Mesodermal cell (in vitro differentiated cells): ENCODE measurements at regions not wholly inside any gene's neighbourhood (a gene's known extent, or its start where the extent isn't known, plus 50 kb on each side); places are given as distances from the start of the nearest gene placed in this dataset.

Experiments used
- H3K27ac ChIP-seq: 2 replicates; pipeline ENCODE4 v1.7.0; 2013; ENCODE audit warnings: mild to moderate bottlenecking, low read depth, low read length, moderate library complexity; ENCODE audit not compliant: severe bottlenecking
- H3K36me3 ChIP-seq: 2 replicates; pipeline ENCODE4 v1.7.1; 2013; ENCODE audit warnings: mild to moderate bottlenecking, low read length, moderate library complexity; ENCODE audit not compliant: control insufficient read depth, insufficient read depth
- H3K4me1 ChIP-seq: one replicate; pipeline ENCODE4 v1.7.1; 2013; ENCODE audit warnings: mild to moderate bottlenecking, low read length; ENCODE audit not compliant: insufficient read depth, control insufficient read depth, poor library complexity, severe bottlenecking
- H3K4me3 ChIP-seq: 2 replicates; pipeline ENCODE4 v1.7.0; 2013; ENCODE audit warnings: low read length, control low read depth, mild to moderate bottlenecking; ENCODE audit not compliant: insufficient read depth, poor library complexity, severe bottlenecking; ENCODE audit errors: extremely low read depth
- H3K9me3 ChIP-seq: 2 replicates; pipeline ENCODE4 v1.7.1; 2013; ENCODE audit warnings: mild to moderate bottlenecking, low read length, moderate library complexity; ENCODE audit not compliant: control insufficient read depth
- WGBS, 2 experiments: methylation state at CpG; one replicate each; pipeline ENCODE4 v1.1.5; 2013; ENCODE audit warnings: missing lambda C conversion rate in 2 of 2; ENCODE audit not compliant: insufficient coverage in 2 of 2; 5-methylcytosine and 5-hydroxymethylcytosine counted together

DNA sequence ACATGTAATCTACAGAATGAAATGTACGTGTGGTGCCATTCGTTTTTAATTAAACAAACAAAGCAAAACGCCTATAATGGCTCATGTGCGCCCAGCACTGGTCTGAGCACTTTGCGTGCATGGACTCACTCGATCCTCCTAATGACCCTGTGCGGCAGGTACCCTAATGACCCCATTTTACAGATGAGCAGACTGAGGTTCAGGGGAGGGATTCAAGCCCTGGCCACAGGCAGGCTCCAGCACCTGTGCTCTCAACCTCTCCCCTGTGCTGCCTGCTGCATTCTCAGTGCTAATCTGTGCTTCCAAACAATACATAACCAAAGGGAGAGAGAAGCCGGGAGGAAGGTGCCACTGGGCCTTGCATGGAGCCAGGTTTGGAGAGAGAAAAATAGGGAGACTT lies 124.2 kb upstream of the ZBTB40 start:
- H3K4me3 ChIP-seq: no peak overlapping the region
- no peaks in the 10 kb centered on the region for H3K36me3 ChIP-seq
- peaks cover 11% of the 10 kb centered on the region for H3K4me1 ChIP-seq
- 94 to 96% methylated on average over 6 to 7 of the region's 8 CpGs for WGBS, 2 experiments
- H3K27ac ChIP-seq: no peak overlapping the region
- no peaks in the 10 kb centered on the region for H3K9me3 ChIP-seq

DNA sequence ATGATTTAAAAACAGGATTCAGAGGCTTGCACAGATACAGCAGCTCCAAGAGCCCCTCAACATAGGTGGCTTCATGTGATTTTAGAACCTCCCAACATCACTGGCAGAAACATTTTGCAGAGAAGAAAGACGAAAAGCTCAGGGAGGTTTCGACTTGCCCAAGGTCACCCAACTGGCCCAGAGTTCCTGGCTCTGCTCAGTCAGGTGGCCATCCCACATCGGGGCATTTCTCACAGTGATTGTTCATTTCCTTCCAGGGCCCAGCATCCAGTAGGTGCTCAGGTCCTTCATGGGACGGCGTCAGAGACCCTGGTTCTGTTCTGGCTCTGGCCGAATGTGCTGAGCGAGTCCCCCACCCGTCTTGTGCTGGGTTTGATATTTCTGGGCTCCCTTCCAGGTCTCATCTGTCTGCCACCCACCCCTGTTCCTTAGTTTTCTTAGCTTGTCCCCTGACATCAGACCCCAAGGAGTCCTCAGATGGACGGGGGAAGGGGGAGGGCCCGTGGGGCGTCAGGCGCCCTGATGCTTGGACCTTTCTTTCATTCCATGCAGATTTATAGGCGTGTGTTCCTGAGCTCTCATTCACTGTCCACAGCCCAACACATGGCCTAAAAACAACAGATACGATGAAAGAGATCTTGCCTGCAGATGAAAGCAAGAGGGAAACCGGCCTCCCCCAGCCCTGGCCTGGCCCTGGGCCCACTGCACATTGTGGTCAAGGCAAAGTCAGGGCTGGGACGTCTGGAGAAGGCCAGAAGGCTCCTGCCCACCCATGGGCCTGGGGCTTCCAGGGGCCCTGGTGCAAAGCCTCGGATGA lies 123.1 kb upstream of the ZBTB40 start:
- H3K4me1 ChIP-seq: peaks cover 20% of the 10 kb centered on the region
- WGBS, 2 experiments: 82 to 84% methylated on average over 12 to 16 of the region's 17 CpGs
- no peak overlapping the region for H3K4me3 ChIP-seq
- H3K9me3 ChIP-seq: no peaks in the 10 kb centered on the region
- no peaks in the 10 kb centered on the region for H3K36me3 ChIP-seq
- H3K27ac ChIP-seq: no peak overlapping the region

- Histone ChIP-seq H3K36me3 (no peaks in the 10 kb centered on the region), H3K27ac (no peak overlapping the region), H3K4me3 (no peak overlapping the region), H3K4me1 (peaks cover 20% of the 10 kb centered on the region), H3K9me3 (no peaks in the 10 kb centered on the region)
- WGBS, 2 experiments: 87 to 88% methylated on average over 3 to 7 of the region's 9 CpGs
Measured at GRCh38 chr1:22329148-22329515, 122.5 kb upstream of the ZBTB40 start.

GRCh38 chr1:22330092-22330759 lies 121.4 kb upstream of the ZBTB40 start:
- no peaks in the 10 kb centered on the region for H3K9me3 ChIP-seq
- no peaks in the 10 kb centered on the region for H3K36me3 ChIP-seq
- H3K4me3 ChIP-seq: no peak overlapping the region
- H3K27ac ChIP-seq: no peak overlapping the region
- H3K4me1 ChIP-seq: peaks cover 20% of the 10 kb centered on the region
- 90 to 96% methylated on average over 6 to 11 of the region's 13 CpGs for WGBS, 2 experiments

GRCh38 chr1:22330760-22331119 lies 120.9 kb upstream of the ZBTB40 start:
- H3K4me1 ChIP-seq: peaks cover 20% of the 10 kb centered on the region
- H3K27ac ChIP-seq: no peak overlapping the region
- no peak overlapping the region for H3K4me3 ChIP-seq
- H3K36me3 ChIP-seq: no peaks in the 10 kb centered on the region
- no CpG with 5 or more reads among the region's 1 CpG for WGBS, 2 experiments
- H3K9me3 ChIP-seq: no peaks in the 10 kb centered on the region

- Histone ChIP-seq H3K4me1 (peaks cover 20% of the 10 kb centered on the region), H3K4me3 (no peak overlapping the region), H3K27ac (no peak overlapping the region), H3K36me3 (no peaks in the 10 kb centered on the region), H3K9me3 (no peaks in the 10 kb centered on the region)
- 86 to 99% methylated on average over 8 to 16 of the region's 17 CpGs for whole genome bisulfite sequencing, 2 experiments
Measured at GRCh38 chr1:22331618-22332423, 119.8 kb upstream of the ZBTB40 start.

DNA sequence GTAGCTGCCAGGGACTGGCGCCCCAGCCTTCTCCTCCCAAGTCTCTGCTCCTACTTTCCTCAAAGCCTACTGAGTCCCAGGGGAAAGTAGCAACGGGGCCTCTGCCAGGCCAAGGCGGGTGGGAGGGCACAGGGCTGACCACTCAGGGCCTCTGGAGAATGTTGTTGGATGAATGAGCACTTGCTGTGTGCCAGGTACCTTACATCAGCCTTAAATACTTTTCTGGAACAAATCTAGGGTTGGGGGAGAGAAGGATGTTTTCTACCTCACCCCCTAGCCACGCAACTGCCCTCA lies 119.3 kb upstream of the ZBTB40 start:
- WGBS, 2 experiments: 100% methylated on average over 1 of the region's 4 CpGs

DNA sequence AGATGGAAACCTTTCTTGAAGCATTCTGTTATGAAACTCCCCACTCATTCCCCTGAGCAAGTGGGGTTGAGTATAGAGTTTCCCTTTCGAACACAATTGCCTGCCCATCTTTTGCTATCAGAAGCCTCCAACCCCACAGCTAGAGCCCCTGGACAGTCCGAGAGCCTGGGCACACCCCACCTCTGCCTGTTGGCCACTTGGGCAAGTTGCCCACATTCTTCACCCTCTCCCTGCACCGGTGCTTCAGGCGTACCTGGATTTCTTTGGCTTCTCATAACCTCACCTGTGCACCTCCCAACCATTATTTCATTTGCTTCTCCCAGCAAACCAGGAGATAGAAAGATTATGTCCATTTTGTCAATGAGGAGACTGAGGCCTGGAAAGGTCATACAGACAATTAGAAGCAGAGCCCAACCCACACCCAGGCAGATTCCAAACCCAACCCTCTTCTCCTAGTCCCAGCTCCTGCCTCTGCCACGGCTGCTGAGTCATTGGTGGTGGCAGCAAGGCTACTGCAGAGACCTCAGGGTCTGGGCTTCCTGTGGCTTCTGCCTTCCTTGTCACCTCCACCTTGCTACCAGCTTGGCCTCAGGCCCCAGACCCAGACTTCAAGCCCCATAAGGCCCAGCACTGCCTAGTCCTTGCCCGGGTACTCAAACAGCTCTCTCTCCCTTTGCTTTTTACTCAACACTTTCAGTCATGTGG lies 118.7 kb upstream of the ZBTB40 start:
- no peak overlapping the region for H3K4me3 ChIP-seq
- no peaks in the 10 kb centered on the region for H3K9me3 ChIP-seq
- peaks cover 20% of the 10 kb centered on the region for H3K4me1 ChIP-seq
- 89 to 90% methylated on average over 4 to 5 of the region's 6 CpGs for WGBS, 2 experiments
- no peaks in the 10 kb centered on the region for H3K36me3 ChIP-seq
- H3K27ac ChIP-seq: no peak overlapping the region

More for the DNA sequence above, 119.3 kb upstream of the ZBTB40 start:
- Histone ChIP-seq H3K4me3 (no peak overlapping the region), H3K36me3 (no peaks in the 10 kb centered on the region), H3K4me1 (peaks cover 20% of the 10 kb centered on the region), H3K27ac (no peak overlapping the region), H3K9me3 (no peaks in the 10 kb centered on the region)

DNA sequence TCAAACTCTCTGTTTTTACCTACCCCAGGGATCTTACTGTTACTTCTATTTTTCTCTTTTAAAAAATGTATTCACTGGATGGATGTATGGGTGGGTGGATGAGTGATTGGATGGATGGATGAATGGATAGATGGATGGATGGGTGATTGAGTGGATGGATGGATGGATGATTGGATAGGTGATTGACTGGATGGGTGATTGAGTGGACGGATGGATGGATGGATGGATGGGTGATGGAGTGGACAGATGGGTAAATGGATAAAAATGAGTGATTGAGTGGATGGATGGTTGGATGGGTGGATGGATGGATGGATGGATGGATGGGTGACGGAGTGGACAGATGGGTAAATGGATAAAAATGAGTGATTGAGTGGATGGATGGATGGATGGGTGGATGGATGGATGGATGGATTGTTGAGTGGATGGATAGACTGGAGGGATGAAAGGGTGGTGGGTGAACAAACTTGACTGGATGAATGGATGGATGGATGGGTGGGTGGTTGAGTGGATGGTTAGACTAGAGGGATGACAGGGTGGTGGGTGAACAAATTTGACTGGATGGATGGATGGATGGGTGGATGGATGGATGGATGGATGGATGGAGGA lies 118.0 kb upstream of the ZBTB40 start:
- no peak overlapping the region for H3K27ac ChIP-seq
- H3K4me1 ChIP-seq: peaks cover 20% of the 10 kb centered on the region
- no peaks in the 10 kb centered on the region for H3K9me3 ChIP-seq
- no peaks in the 10 kb centered on the region for H3K36me3 ChIP-seq
- 78 to 100% methylated on average over 2 of the region's 2 CpGs for WGBS, 2 experiments
- no peak overlapping the region for H3K4me3 ChIP-seq

GRCh38 chr1:22334860-22335550 lies 116.6 kb upstream of the ZBTB40 start:
- Histone ChIP-seq H3K36me3 (no peaks in the 10 kb centered on the region), H3K4me1 (peaks cover 20% of the 10 kb centered on the region), H3K27ac (no peak overlapping the region), H3K4me3 (no peak overlapping the region), H3K9me3 (no peaks in the 10 kb centered on the region)
- 90 to 96% methylated on average over 4 to 5 of the region's 6 CpGs for WGBS, 2 experiments
